ENCODE measurements at regions not wholly inside any gene's neighbourhood (a gene's known extent, or its start where the extent isn't known, plus 50 kb on each side); places are given as distances from the start of the nearest gene placed in this dataset.
"Not testable (repeated sequence)": the region's sequence is repeated elsewhere in the genome, so short reads cannot be mapped to it uniquely, and the experiment has no call there.

GRCh38 chr15:36406366-36406765 is 173.1 kb upstream of the CDIN1 start:
- DNase-seq = no peak

- DNase-seq = no peak
Observed at GRCh38 chr15:36406911-36407310, 172.5 kb upstream of the CDIN1 start.

GRCh38 chr15:36407647-36408046 is 171.8 kb upstream of the CDIN1 start:
- DNase-seq = no peak

- no peak for DNase-seq
Observed at GRCh38 chr15:36409819-36410218, 169.6 kb upstream of the CDIN1 start.

- DNase-seq = no peak
Observed at GRCh38 chr15:36414670-36415069, 164.8 kb upstream of the CDIN1 start.

GRCh38 chr15:36415643-36416042 is 163.8 kb upstream of the CDIN1 start:
- DNase-seq = no peak

GRCh38 chr15:36422631-36423030 is 156.8 kb upstream of the CDIN1 start:
- DNase-seq = no peak

- DNase-seq = no peak
Observed at GRCh38 chr15:36426691-36427090, 152.7 kb upstream of the CDIN1 start.

GRCh38 chr15:36428102-36428845 is 151.2 kb upstream of the CDIN1 start:
- peak; percentile 62 for DNase-seq

- DNase-seq = no peak
Observed at GRCh38 chr15:36429707-36430106, 149.7 kb upstream of the CDIN1 start.

- no peak for DNase-seq
Observed at GRCh38 chr15:36430280-36430679, 149.1 kb upstream of the CDIN1 start.

- no peak for DNase-seq
Observed at GRCh38 chr15:36430726-36431265, 148.6 kb upstream of the CDIN1 start.

- DNase-seq = no peak
Observed at GRCh38 chr15:36432161-36432560, 147.3 kb upstream of the CDIN1 start.

GRCh38 chr15:36434177-36434576 is 145.2 kb upstream of the CDIN1 start:
- DNase-seq = no peak

GRCh38 chr15:36438499-36438898 is 140.9 kb upstream of the CDIN1 start:
- DNase-seq = no peak

- peak; percentile 87 for DNase-seq
Observed at GRCh38 chr15:36447373-36447772, 132.1 kb upstream of the CDIN1 start.

- no peak for DNase-seq
Observed at GRCh38 chr15:36448418-36448817, 131.0 kb upstream of the CDIN1 start.

- DNase-seq = no peak
Observed at GRCh38 chr15:36449084-36449661, 130.3 kb upstream of the CDIN1 start.

- no peak for DNase-seq
Observed at GRCh38 chr15:36449662-36450145, 129.7 kb upstream of the CDIN1 start.

GRCh38 chr15:36454244-36454643 is 125.2 kb upstream of the CDIN1 start:
- not testable (repeated sequence) for DNase-seq

GRCh38 chr15:36458411-36458810 is 121.0 kb upstream of the CDIN1 start:
- no peak for DNase-seq

- no peak for DNase-seq
Observed at GRCh38 chr15:36465304-36465703, 114.1 kb upstream of the CDIN1 start.

- no peak for DNase-seq
Observed at GRCh38 chr15:36468746-36469145, 110.7 kb upstream of the CDIN1 start.
